GM12878 (cell line): ENCODE measurements at regions not wholly inside any gene's neighbourhood (a gene's known extent, or its start where the extent isn't known, plus 50 kb on each side); places are given as distances from the start of the nearest gene placed in this dataset.

Experiments
- ATAC-seq: fragments of 200-7000 bp; cut with Tn5 transposase; 3 replicates; pipeline ENCODE4 v1.9.1; 2020; ENCODE audit warnings: mild to moderate bottlenecking, moderate library complexity
- BruUV-seq: library from RNA; stranded (reverse); fragments of 400-500 nt; replicated peaks from 2 replicates; lab custom pipeline; 2021; lab: Mats Ljungman, UMichigan
- CTCF ChIA-PET: fragments of 300-600 bp; sonication (Branson Sonifier 250); formaldehyde crosslinking; extraction: SDS; loops from one replicate; lab custom pipeline; 2021; ENCODE audit warnings: inconsistent platforms; lab: Yijun Ruan, JAX
- POLR2A ChIA-PET: fragments of 350-600 bp; formaldehyde crosslinking; extraction: SDS; loops from one replicate; lab custom pipeline; 2021; ENCODE audit warnings: inconsistent platforms; lab: Charles Lee
- RAD21 ChIA-PET: fragments of 300-600 bp; sonication (Branson Sonifier 250); formaldehyde crosslinking; loops from one replicate; lab custom pipeline; 2023; ENCODE audit warnings: antibody characterized with exemption; ENCODE audit not compliant: unreplicated experiment; lab: Charles Lee
- SMC1A ChIA-PET: fragments of 300-600 bp; sonication (Branson Sonifier 250); formaldehyde crosslinking; loops from one replicate; lab custom pipeline; 2023; ENCODE audit not compliant: unreplicated experiment, uncharacterized antibody; lab: Charles Lee
- DNase-seq: peaks from one replicate; pipeline ENCODE4 v3.0.0-alpha.2; 2011; ENCODE audit warnings: low read depth, low spot score
- FAIRE-seq: peaks from 3 replicates; lab custom pipeline; 2011; peaks lifted over from hg19 to GRCh38; lab: Jason Lieb, UNC
- H2AFZ ChIP-seq: 2 replicates; pipeline ENCODE4 v1.6.0; 2011; ENCODE audit warnings: low read depth, low read length, control low read depth; ENCODE audit not compliant: control insufficient read depth
- H3K27ac ChIP-seq: 2 replicates; pipeline ENCODE4 v1.5.1; 2011; ENCODE audit warnings: control low read depth; ENCODE audit not compliant: control insufficient read depth, insufficient read depth
- H3K27me3 ChIP-seq, 2 experiments: replicated peaks in 1 of 2; 2 replicates each; pipeline versions ENCODE4 v1.6.0 to v1.6.1; 2011; ENCODE audit warnings: low read length in 1 of 2; ENCODE audit not compliant: control insufficient read depth in 2 of 2, insufficient read depth in 2 of 2
- H3K36me3 ChIP-seq, 2 experiments: 2 replicates each; pipeline ENCODE4 v1.5.1; 2011; ENCODE audit warnings: low read length in 1 of 2; ENCODE audit not compliant: control insufficient read depth in 2 of 2, insufficient read depth in 2 of 2
- H3K4me1 ChIP-seq: 2 replicates; pipeline ENCODE4 v1.6.1; 2011; ENCODE audit warnings: mild to moderate bottlenecking, low read length, moderate library complexity, mixed read lengths; ENCODE audit not compliant: control insufficient read depth, insufficient read depth
- H3K4me2 ChIP-seq: 2 replicates; pipeline ENCODE4 v1.6.0; 2011; ENCODE audit warnings: control low read depth; ENCODE audit not compliant: control insufficient read depth, insufficient read depth
- H3K4me3 ChIP-seq: fragments of 200-600 bp; sonication (generic); 2 replicates; pipeline ENCODE4 v1.5.1; 2016
- H3K79me2 ChIP-seq: 2 replicates; pipeline ENCODE4 v1.6.0; 2011; ENCODE audit warnings: low read length; ENCODE audit not compliant: control insufficient read depth, insufficient read depth
- H3K9ac ChIP-seq: 2 replicates; pipeline ENCODE4 v1.8.0; 2011; ENCODE audit warnings: low read length, control low read depth, mixed read lengths; ENCODE audit not compliant: control insufficient read depth, insufficient read depth
- H3K9me3 ChIP-seq: replicated peaks from 3 replicates; pipeline ENCODE4 v1.5.1; 2011; ENCODE audit warnings: mild to moderate bottlenecking, low read length; ENCODE audit not compliant: control insufficient read depth, insufficient read depth
- H4K20me1 ChIP-seq: 2 replicates; pipeline ENCODE4 v1.6.0; 2011; ENCODE audit not compliant: control insufficient read depth, insufficient read depth
- CBX3 ChIP-seq: fragments of 200-600 bp; sonication (generic); IDR thresholded peaks from 2 replicates; pipeline ENCODE4 v1.6.1; 2016; ENCODE audit warnings: low read depth, borderline replicate concordance
- TCF7 ChIP-seq: IDR thresholded peaks from 2 replicates; pipeline ENCODE4 v1.6.1; 2014; ENCODE audit warnings: antibody characterized with exemption, borderline replicate concordance
- WGBS: methylation state at CpG from one replicate; pipeline ENCODE4 v1.1.6; 2016; ENCODE audit warnings: low lambda C conversion rate; ENCODE audit not compliant: insufficient replicate concordance, insufficient coverage; ENCODE audit errors: missing lambda C conversion rate; 5-methylcytosine and 5-hydroxymethylcytosine counted together
- in situ Hi-C: fragments of 300-500 bp; cut with MboI; formaldehyde crosslinking; loops from 9 replicates; pipeline ENCODE4 v1.14.3; 2018; ENCODE audit warnings: mixed read lengths
- intact Hi-C: fragments of 100-400 bp; cut with micrococcal nuclease; formaldehyde crosslinking; loops from one replicate; pipeline ENCODE4 v1.14.2; 2022; ENCODE audit not compliant: unreplicated experiment
- TF ChIP-seq, protein P1 (sequence below): fragments of 450-650 bp; IDR thresholded peaks from 2 replicates; pipeline ENCODE4 v1.6.1; 2017; ENCODE audit warnings: mild to moderate bottlenecking, moderate library complexity
- TF ChIP-seq, protein P2 (sequence below): IDR thresholded peaks from 2 replicates; pipeline ENCODE4 v1.6.1; 2012; ENCODE audit warnings: mild to moderate bottlenecking, low read depth, low read length
- TF ChIP-seq, protein P3 (sequence below): IDR thresholded peaks from 2 replicates; pipeline ENCODE4 v1.6.1; 2012; ENCODE audit warnings: low read length, inconsistent platforms

DNA sequence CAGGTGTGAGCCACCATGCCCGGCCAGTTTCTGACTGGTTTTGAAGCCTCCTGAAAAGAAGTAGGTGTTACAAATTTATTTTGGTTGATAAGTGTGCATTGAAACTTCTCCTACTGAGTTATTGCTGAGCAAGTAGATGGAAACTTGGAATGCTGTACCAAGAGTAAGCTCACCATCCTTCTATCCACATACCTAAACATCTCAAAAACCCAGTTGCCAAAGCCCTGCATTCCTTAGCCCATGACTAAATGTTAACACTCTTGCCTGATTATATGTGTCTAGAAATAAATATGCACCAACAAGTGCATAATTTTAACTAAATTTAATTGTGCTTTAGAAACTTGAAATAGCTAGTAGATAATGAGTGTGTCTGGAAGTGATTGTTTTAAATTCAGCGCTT, 357.8 kb downstream of the DUSP6 start:
- RAD21 ChIA-PET: interaction anchor here (1.7 kb wide), 1 partner anchor 883 kb away, joined by 3 read pairs; no protein-coding TSS in a partner anchor
- no peak for ATAC-seq
- H3K27ac ChIP-seq: no peak overlapping the region
- H3K36me3 ChIP-seq: no peaks in the 10 kb centered on the region
- no peak for DNase-seq
- FAIRE-seq: no peak
- no peak overlapping the region for H3K4me3 ChIP-seq
- no peak overlapping the region for H3K9ac ChIP-seq
- BruUV-seq: no TSS peak
- H3K79me2 ChIP-seq: no peaks in the 10 kb centered on the region
- TF ChIP-seq, protein P1, sequence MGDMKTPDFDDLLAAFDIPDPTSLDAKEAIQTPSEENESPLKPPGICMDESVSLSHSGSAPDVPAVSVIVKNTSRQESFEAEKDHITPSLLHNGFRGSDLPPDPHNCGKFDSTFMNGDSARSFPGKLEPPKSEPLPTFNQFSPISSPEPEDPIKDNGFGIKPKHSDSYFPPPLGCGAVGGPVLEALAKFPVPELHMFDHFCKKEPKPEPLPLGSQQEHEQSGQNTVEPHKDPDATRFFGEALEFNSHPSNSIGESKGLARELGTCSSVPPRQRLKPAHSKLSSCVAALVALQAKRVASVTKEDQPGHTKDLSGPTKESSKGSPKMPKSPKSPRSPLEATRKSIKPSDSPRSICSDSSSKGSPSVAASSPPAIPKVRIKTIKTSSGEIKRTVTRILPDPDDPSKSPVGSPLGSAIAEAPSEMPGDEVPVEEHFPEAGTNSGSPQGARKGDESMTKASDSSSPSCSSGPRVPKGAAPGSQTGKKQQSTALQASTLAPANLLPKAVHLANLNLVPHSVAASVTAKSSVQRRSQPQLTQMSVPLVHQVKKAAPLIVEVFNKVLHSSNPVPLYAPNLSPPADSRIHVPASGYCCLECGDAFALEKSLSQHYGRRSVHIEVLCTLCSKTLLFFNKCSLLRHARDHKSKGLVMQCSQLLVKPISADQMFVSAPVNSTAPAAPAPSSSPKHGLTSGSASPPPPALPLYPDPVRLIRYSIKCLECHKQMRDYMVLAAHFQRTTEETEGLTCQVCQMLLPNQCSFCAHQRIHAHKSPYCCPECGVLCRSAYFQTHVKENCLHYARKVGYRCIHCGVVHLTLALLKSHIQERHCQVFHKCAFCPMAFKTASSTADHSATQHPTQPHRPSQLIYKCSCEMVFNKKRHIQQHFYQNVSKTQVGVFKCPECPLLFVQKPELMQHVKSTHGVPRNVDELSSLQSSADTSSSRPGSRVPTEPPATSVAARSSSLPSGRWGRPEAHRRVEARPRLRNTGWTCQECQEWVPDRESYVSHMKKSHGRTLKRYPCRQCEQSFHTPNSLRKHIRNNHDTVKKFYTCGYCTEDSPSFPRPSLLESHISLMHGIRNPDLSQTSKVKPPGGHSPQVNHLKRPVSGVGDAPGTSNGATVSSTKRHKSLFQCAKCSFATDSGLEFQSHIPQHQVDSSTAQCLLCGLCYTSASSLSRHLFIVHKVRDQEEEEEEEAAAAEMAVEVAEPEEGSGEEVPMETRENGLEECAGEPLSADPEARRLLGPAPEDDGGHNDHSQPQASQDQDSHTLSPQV: no peak
- TF ChIP-seq CBX3 (no peak), TCF7 (no peak)
- TF ChIP-seq, protein P2, sequence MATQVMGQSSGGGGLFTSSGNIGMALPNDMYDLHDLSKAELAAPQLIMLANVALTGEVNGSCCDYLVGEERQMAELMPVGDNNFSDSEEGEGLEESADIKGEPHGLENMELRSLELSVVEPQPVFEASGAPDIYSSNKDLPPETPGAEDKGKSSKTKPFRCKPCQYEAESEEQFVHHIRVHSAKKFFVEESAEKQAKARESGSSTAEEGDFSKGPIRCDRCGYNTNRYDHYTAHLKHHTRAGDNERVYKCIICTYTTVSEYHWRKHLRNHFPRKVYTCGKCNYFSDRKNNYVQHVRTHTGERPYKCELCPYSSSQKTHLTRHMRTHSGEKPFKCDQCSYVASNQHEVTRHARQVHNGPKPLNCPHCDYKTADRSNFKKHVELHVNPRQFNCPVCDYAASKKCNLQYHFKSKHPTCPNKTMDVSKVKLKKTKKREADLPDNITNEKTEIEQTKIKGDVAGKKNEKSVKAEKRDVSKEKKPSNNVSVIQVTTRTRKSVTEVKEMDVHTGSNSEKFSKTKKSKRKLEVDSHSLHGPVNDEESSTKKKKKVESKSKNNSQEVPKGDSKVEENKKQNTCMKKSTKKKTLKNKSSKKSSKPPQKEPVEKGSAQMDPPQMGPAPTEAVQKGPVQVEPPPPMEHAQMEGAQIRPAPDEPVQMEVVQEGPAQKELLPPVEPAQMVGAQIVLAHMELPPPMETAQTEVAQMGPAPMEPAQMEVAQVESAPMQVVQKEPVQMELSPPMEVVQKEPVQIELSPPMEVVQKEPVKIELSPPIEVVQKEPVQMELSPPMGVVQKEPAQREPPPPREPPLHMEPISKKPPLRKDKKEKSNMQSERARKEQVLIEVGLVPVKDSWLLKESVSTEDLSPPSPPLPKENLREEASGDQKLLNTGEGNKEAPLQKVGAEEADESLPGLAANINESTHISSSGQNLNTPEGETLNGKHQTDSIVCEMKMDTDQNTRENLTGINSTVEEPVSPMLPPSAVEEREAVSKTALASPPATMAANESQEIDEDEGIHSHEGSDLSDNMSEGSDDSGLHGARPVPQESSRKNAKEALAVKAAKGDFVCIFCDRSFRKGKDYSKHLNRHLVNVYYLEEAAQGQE: no peak
- TF ChIP-seq, protein P3, sequence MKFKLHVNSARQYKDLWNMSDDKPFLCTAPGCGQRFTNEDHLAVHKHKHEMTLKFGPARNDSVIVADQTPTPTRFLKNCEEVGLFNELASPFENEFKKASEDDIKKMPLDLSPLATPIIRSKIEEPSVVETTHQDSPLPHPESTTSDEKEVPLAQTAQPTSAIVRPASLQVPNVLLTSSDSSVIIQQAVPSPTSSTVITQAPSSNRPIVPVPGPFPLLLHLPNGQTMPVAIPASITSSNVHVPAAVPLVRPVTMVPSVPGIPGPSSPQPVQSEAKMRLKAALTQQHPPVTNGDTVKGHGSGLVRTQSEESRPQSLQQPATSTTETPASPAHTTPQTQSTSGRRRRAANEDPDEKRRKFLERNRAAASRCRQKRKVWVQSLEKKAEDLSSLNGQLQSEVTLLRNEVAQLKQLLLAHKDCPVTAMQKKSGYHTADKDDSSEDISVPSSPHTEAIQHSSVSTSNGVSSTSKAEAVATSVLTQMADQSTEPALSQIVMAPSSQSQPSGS: no peak
- no peak overlapping the region for H2AFZ ChIP-seq
- CTCF ChIA-PET: interaction anchor here (0.9 to 2.7 kb wide), 8 partner anchors 100 to 883 kb away, joined by 3 to 15 read pairs (median 4); no protein-coding TSS in a partner anchor
- POLR2A ChIA-PET: no interaction called here
- no peaks in the 10 kb centered on the region for H3K27me3 ChIP-seq
- H3K9me3 ChIP-seq: no peaks in the 10 kb centered on the region
- 30% methylated on average over 2 of the region's 2 CpGs for WGBS
- SMC1A ChIA-PET: interaction anchor here (0.6 to 2.5 kb wide), 6 partner anchors 9 to 840 kb away, joined by 3 to 14 read pairs (median 4); no protein-coding TSS in a partner anchor
- no peak overlapping the region for H3K4me2 ChIP-seq
- H3K4me1 ChIP-seq: no peaks in the 10 kb centered on the region
- in situ Hi-C loops: no loop called here
- H4K20me1 ChIP-seq: no peaks in the 10 kb centered on the region
- intact Hi-C loops: loop anchor here (5.0 kb wide), 1 partner anchor 842 kb away; no protein-coding TSS in a partner anchor
